ENCODE measurements at regions not wholly inside any gene's neighbourhood (a gene's known extent, or its start where the extent isn't known, plus 50 kb on each side); places are given as distances from the start of the nearest gene placed in this dataset.

DNA sequence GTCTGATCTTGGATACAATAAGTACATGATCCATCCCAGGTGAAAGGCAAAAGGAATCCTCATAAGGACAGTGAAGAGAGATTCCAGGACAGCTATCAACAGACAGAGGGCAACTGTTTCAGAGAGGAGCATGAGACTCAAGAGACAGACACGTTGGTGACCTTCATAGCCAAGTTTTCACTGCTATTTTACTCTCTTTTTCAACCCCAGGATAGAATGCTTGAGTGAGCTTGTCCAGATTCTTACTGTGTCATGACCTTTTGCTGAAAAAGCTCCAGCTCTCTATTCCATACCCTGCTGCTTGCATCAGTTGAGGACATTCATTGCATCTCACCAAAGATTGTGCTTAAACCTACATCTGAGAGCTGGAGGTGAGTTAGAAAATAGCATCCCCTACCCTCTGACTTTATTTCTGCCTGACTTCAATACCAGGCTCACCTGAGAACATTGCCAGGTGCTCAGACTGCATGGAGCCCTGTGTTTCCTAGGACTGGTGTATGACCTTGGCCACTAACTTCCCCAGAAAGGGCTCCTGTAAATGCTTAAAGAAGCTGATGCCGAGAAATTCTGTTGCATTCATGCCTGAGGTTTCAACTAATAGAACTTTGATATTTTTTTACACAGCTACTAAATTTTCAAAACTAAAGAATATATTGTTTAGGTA lies 70.4 kb upstream of the TMEM17 start:
- Histone ChIP-seq H2AFZ (ENCODE audit: low read depth, low read length) (no peak overlapping the region), H3K27ac (ENCODE audit: low read length) (no peak overlapping the region), H3K9ac (ENCODE audit: low read depth, low read length) (no peak overlapping the region), H3K4me3 (ENCODE audit: low read depth in 1 of 2, low read length in 2 of 2) (no peak overlapping the region), H4K20me1 (ENCODE audit: insufficient read depth, low read length) (no peaks in the 10 kb centered on the region), H3K79me2 (ENCODE audit: insufficient read depth, low read length) (no peaks in the 10 kb centered on the region), H3K27me3 (ENCODE audit: insufficient read depth, low read length, poor library complexity) (no peaks in the 10 kb centered on the region), H3K36me3 (ENCODE audit: insufficient read depth, low read length) (no peaks in the 10 kb centered on the region), H3K4me1 (ENCODE audit: insufficient read depth, low read length) (no peaks in the 10 kb centered on the region), H3K9me3 (ENCODE audit: insufficient read depth, low read length, severe bottlenecking) (no peaks in the 10 kb centered on the region), H3K4me2 (ENCODE audit: insufficient read depth, low read length) (no peak overlapping the region)
- DNase-seq (no peak), ATAC-seq (ENCODE audit: insufficient read depth, low read depth) (no peak)
- TF ChIP-seq, protein P1, sequence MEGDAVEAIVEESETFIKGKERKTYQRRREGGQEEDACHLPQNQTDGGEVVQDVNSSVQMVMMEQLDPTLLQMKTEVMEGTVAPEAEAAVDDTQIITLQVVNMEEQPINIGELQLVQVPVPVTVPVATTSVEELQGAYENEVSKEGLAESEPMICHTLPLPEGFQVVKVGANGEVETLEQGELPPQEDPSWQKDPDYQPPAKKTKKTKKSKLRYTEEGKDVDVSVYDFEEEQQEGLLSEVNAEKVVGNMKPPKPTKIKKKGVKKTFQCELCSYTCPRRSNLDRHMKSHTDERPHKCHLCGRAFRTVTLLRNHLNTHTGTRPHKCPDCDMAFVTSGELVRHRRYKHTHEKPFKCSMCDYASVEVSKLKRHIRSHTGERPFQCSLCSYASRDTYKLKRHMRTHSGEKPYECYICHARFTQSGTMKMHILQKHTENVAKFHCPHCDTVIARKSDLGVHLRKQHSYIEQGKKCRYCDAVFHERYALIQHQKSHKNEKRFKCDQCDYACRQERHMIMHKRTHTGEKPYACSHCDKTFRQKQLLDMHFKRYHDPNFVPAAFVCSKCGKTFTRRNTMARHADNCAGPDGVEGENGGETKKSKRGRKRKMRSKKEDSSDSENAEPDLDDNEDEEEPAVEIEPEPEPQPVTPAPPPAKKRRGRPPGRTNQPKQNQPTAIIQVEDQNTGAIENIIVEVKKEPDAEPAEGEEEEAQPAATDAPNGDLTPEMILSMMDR (IDR thresholded peaks at IDR 0.05; ENCODE audit: borderline replicate concordance, extremely low read depth, low read length, poor library complexity, severe bottlenecking) = no peak
- TF ChIP-seq EZH2 (IDR thresholded peaks at IDR 0.05; ENCODE audit: borderline replicate concordance, low read depth, low read length, severe bottlenecking) = no peak

DNA sequence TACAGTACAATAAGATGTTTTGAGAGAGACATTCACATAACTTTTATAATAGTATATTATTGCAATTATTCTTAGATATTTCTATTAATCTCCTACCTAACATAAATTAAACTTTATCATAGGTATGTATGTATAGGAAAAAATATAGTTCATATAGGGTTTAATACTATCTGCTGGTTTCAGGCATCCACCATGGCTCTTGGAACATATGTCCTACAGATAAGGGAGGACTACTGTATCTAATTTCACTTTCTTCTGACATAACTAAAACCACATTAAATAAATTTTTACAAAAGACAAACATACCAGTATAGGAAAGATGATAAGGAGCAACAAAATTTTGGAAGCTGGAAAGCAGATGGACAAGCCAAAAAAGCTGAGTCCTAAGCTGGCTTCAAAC lies 67.9 kb upstream of the TMEM17 start:
- no peak for TF ChIP-seq EZH2 (IDR thresholded peaks at IDR 0.05; ENCODE audit: borderline replicate concordance, low read depth, low read length, severe bottlenecking)
- TF ChIP-seq, protein P1 (IDR thresholded peaks at IDR 0.05; ENCODE audit: borderline replicate concordance, extremely low read depth, low read length, poor library complexity, severe bottlenecking) = no peak
- no peaks in the 10 kb centered on the region for H3K79me2 ChIP-seq (ENCODE audit: insufficient read depth, low read length)
- ATAC-seq (ENCODE audit: insufficient read depth, low read depth) (no peak), DNase-seq (no peak)
- no peak overlapping the region for H3K27ac ChIP-seq (ENCODE audit: low read length)
- H3K9ac ChIP-seq (ENCODE audit: low read depth, low read length) = no peak overlapping the region
- no peaks in the 10 kb centered on the region for H3K9me3 ChIP-seq (ENCODE audit: insufficient read depth, low read length, severe bottlenecking)
- no peaks in the 10 kb centered on the region for H4K20me1 ChIP-seq (ENCODE audit: insufficient read depth, low read length)
- no peaks in the 10 kb centered on the region for H3K36me3 ChIP-seq (ENCODE audit: insufficient read depth, low read length)
- no peak overlapping the region for H3K4me3 ChIP-seq (ENCODE audit: low read depth in 1 of 2, low read length in 2 of 2)
- no peak overlapping the region for H3K4me2 ChIP-seq (ENCODE audit: insufficient read depth, low read length)
- no peak overlapping the region for H2AFZ ChIP-seq (ENCODE audit: low read depth, low read length)
- H3K4me1 ChIP-seq (ENCODE audit: insufficient read depth, low read length) = no peaks in the 10 kb centered on the region
- no peaks in the 10 kb centered on the region for H3K27me3 ChIP-seq (ENCODE audit: insufficient read depth, low read length, poor library complexity)

DNA sequence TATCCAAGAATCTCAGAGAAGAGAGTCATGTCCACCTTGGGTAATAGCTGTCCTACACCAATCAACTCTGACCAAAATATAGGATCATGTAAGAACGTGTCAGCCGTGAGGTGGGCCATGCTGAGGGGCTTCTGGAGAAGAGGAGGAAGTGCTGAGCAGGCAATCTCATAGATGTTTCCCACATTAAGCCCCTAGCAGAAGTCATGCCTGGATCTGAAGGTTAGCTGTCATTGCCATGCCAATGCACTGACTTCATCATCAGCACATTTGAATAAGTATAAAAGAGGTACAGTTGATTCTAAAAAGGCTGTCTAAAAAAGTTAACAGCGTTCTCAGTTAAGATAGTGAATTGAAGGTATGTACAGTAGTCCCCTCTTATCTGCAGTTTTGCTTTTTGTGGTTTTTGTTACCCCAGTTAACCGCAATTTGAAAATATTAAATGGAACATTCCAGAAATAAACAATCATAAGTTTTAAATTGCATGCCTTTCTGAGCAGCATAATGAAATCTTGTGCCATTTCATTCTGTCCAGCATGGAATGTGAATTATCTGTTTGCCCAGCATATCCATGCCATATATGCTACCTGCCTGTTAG lies 67.2 kb upstream of the TMEM17 start:
- H3K9ac ChIP-seq (ENCODE audit: low read depth, low read length) = no peak overlapping the region
- no peak for ATAC-seq (ENCODE audit: insufficient read depth, low read depth)
- no peaks in the 10 kb centered on the region for H3K79me2 ChIP-seq (ENCODE audit: insufficient read depth, low read length)
- H3K27me3 ChIP-seq (ENCODE audit: insufficient read depth, low read length, poor library complexity) = no peaks in the 10 kb centered on the region
- H3K4me3 ChIP-seq (ENCODE audit: low read depth in 1 of 2, low read length in 2 of 2) = no peak overlapping the region
- DNase-seq = no peak
- no peaks in the 10 kb centered on the region for H3K9me3 ChIP-seq (ENCODE audit: insufficient read depth, low read length, severe bottlenecking)
- no peak overlapping the region for H2AFZ ChIP-seq (ENCODE audit: low read depth, low read length)
- H3K4me2 ChIP-seq (ENCODE audit: insufficient read depth, low read length) = no peak overlapping the region
- H3K27ac ChIP-seq (ENCODE audit: low read length) = no peak overlapping the region
- no peaks in the 10 kb centered on the region for H3K4me1 ChIP-seq (ENCODE audit: insufficient read depth, low read length)
- H3K36me3 ChIP-seq (ENCODE audit: insufficient read depth, low read length) = no peaks in the 10 kb centered on the region
- TF ChIP-seq, protein P1 (IDR thresholded peaks at IDR 0.05; ENCODE audit: borderline replicate concordance, extremely low read depth, low read length, poor library complexity, severe bottlenecking) = no peak
- no peak for TF ChIP-seq EZH2 (IDR thresholded peaks at IDR 0.05; ENCODE audit: borderline replicate concordance, low read depth, low read length, severe bottlenecking)
- no peaks in the 10 kb centered on the region for H4K20me1 ChIP-seq (ENCODE audit: insufficient read depth, low read length)
